ENCODE measurements at regions not wholly inside any gene's neighbourhood (a gene's known extent, or its start where the extent isn't known, plus 50 kb on each side); places are given as distances from the start of the nearest gene placed in this dataset.

DNA sequence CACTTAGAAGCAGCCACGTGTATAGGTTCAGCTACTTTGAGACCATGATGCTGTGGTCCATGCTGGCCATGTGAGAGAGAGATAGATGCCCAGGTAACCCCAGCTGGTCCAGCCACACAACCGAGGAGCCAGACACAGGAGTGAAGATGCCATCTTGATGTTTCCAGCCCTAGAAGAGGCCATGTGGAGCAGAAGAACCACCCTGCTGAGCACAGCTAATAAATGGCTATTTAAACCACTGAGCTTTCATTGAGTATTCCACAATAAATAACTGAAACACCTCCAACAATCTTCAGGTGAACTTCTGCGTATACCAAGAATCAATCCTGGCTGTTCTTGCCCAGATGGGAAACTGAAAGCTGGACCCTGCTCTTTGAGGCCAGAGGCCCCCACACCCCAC lies 84.0 kb upstream of the GSC start:
- no peaks in the 10 kb centered on the region for H3K4me1 ChIP-seq
- TF ChIP-seq, protein P1, sequence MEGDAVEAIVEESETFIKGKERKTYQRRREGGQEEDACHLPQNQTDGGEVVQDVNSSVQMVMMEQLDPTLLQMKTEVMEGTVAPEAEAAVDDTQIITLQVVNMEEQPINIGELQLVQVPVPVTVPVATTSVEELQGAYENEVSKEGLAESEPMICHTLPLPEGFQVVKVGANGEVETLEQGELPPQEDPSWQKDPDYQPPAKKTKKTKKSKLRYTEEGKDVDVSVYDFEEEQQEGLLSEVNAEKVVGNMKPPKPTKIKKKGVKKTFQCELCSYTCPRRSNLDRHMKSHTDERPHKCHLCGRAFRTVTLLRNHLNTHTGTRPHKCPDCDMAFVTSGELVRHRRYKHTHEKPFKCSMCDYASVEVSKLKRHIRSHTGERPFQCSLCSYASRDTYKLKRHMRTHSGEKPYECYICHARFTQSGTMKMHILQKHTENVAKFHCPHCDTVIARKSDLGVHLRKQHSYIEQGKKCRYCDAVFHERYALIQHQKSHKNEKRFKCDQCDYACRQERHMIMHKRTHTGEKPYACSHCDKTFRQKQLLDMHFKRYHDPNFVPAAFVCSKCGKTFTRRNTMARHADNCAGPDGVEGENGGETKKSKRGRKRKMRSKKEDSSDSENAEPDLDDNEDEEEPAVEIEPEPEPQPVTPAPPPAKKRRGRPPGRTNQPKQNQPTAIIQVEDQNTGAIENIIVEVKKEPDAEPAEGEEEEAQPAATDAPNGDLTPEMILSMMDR (IDR thresholded peaks at IDR 0.05) = no peak
- DNase-seq (ENCODE audit: low spot score in 2 of 2) = no peak
- H3K9me3 ChIP-seq = peaks cover 0 to 10% of the 10 kb centered on the region in 2 donors
- no peak overlapping the region for H3K27ac ChIP-seq
- no peaks in the 10 kb centered on the region for H3K27me3 ChIP-seq
- no peaks in the 10 kb centered on the region for H3K36me3 ChIP-seq
- intact Hi-C loops (cut with DNase I) = no loop called here
- no peak overlapping the region for H3K4me3 ChIP-seq

- DNase-seq (ENCODE audit: low spot score in 2 of 2) = no peak
Measured at GRCh38 chr14:94850309-94851211, 80.6 kb upstream of the GSC start.

DNA sequence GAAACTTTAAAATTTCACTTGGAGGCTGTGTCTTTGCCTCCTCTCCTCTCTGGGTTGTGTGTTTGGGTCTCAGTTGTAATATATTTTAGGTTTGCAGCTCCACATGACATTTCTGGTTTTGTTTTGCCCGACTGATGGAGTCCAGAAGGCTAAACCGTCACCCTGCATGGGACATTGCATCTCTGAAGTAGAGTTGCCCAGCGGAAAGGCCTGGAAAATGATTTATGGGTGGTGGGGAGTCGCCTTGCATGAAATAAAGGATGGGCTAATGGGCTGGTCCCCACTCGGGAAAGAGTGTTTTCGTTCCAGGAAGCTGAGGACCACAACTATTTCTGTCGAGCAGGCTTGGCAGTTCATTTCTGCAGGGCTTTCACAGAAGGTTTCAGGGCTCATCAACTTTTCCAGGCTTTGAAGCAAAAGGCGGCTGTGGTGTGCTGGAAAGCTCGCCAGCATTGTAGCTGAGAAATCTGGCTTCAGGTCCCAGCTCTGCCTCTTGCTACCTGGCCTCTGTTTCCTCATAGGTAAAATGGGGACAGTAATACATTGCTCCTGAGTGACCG lies 74.8 kb upstream of the GSC start:
- DNase-seq (ENCODE audit: low spot score in 2 of 2) = no peak
- intact Hi-C loops (cut with DNase I) = no loop called here
- Histone ChIP-seq H3K9me3 (no peaks in the 10 kb centered on the region), H3K27ac (no peak overlapping the region), H3K27me3 (no peaks in the 10 kb centered on the region), H3K4me3 (no peak overlapping the region), H3K4me1 (no peaks in the 10 kb centered on the region), H3K36me3 (no peaks in the 10 kb centered on the region)
- TF ChIP-seq, protein P1 (IDR thresholded peaks at IDR 0.05) = no peak

More at GRCh38 chr14:94850309-94851211, 80.6 kb upstream of the GSC start:
- H3K4me3 ChIP-seq = no peak overlapping the region
- H3K36me3 ChIP-seq = no peaks in the 10 kb centered on the region
- TF ChIP-seq, protein P1 (IDR thresholded peaks at IDR 0.05) = no peak
- H3K9me3 ChIP-seq = peaks cover 0 to 10% of the 10 kb centered on the region in 2 donors
- H3K27me3 ChIP-seq = no peaks in the 10 kb centered on the region
- no peaks in the 10 kb centered on the region for H3K4me1 ChIP-seq
- intact Hi-C loops (cut with DNase I) = no loop called here
- H3K27ac ChIP-seq = no peak overlapping the region

- Histone ChIP-seq H3K4me3 (no peak overlapping the region), H3K27me3 (no peaks in the 10 kb centered on the region), H3K36me3 (no peaks in the 10 kb centered on the region), H3K9me3 (no peaks in the 10 kb centered on the region), H3K4me1 (no peaks in the 10 kb centered on the region), H3K27ac (no peak overlapping the region)
- intact Hi-C loops (cut with DNase I) = no loop called here
- TF ChIP-seq, protein P1 (IDR thresholded peaks at IDR 0.05) = no peak
- no peak for DNase-seq (ENCODE audit: low spot score in 2 of 2)
Measured at GRCh38 chr14:94840467-94840866, 70.6 kb upstream of the GSC start.

DNA sequence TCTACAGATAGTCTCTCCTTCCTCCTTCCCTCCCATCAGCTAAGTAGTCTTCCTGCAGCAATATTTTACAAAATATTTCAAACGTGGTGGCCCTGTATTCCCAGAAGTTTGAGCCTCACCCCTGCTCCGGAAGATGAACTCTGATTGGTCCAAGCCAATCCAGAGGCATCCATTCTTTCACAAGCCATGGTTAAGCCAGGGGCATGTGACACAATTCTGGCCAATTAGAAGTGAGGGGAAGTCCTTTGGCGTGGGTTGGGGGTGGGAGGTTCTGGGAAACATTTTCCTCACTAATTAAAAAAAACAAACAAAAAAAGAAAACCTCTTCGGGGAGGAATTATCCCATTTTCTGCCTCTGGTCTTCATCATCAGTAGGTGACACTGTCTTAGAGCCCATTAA lies 69.4 kb upstream of the GSC start:
- TF ChIP-seq, protein P1 (IDR thresholded peaks at IDR 0.05) = no peak
- no peak overlapping the region for H3K27ac ChIP-seq
- H3K36me3 ChIP-seq = no peaks in the 10 kb centered on the region
- H3K9me3 ChIP-seq = no peaks in the 10 kb centered on the region
- no peaks in the 10 kb centered on the region for H3K27me3 ChIP-seq
- intact Hi-C loops (cut with DNase I) = no loop called here
- H3K4me3 ChIP-seq = no peak overlapping the region
- no peaks in the 10 kb centered on the region for H3K4me1 ChIP-seq
- no peak for DNase-seq (ENCODE audit: low spot score in 2 of 2)
